Prostate gland (tissue), 2 donors: ENCODE measurements at regions not wholly inside any gene's neighbourhood (a gene's known extent, or its start where the extent isn't known, plus 50 kb on each side); places are given as distances from the start of the nearest gene placed in this dataset.

Experiments used
- DNase-seq: peaks from one replicate; pipeline ENCODE4 v3.0.0-alpha.2; 2019; ENCODE audit warnings: low spot score
- H3K27ac ChIP-seq, 2 donors: fragments of 200-600 bp; sonication (generic); 2 replicates each; pipeline ENCODE4 v1.5.1; 2017 to 2019
- H3K27me3 ChIP-seq: fragments of 200-600 bp; sonication (generic); replicated peaks from 2 replicates; pipeline ENCODE4 v1.5.1; 2019; ENCODE audit not compliant: insufficient read depth
- H3K36me3 ChIP-seq, 2 donors: fragments of 200-600 bp; sonication (generic); 1 replicate in 1 of 2; 2 replicates in 1 of 2; pipeline versions ENCODE4 v1.5.1 to v1.8.1; 2017 to 2019
- H3K4me1 ChIP-seq: fragments of 200-600 bp; sonication (generic); replicated peaks from 2 replicates; pipeline ENCODE4 v1.5.1; 2019
- H3K4me3 ChIP-seq, 2 donors: fragments of 200-600 bp; sonication (generic); 2 replicates each; pipeline ENCODE4 v1.5.1; 2017 to 2019
- H3K9me3 ChIP-seq: fragments of 200-600 bp; sonication (generic); 2 replicates; pipeline ENCODE4 v1.5.1; 2017
- POLR2A ChIP-seq: fragments of 450-650 bp; IDR thresholded peaks from one replicate; pipeline ENCODE4 v1.6.1; 2016; ENCODE audit warnings: antibody characterized with exemption, mild to moderate bottlenecking
- POLR2AphosphoS5 ChIP-seq: sonication (generic); formaldehyde crosslinking; IDR thresholded peaks from one replicate; pipeline ENCODE4 v1.6.1; 2017; ENCODE audit warnings: antibody characterized with exemption
- WGBS: methylation state at CpG from one replicate; pipeline ENCODE4 v1.1.5; 2018; 5-methylcytosine and 5-hydroxymethylcytosine counted together
- intact Hi-C: fragments of 100-400 bp; cut with DNase I; formaldehyde crosslinking; loops from one replicate; pipeline ENCODE4 v1.14.2; 2022
- TF ChIP-seq, protein P1 (sequence below), 4 experiments: fragments of 200-600 bp in 2 of 4; fragments of 450-650 bp in 2 of 4; sonication (generic) in 2 of 4; IDR thresholded peaks; 1 replicate in 3 of 4; 2 replicates in 1 of 4; pipeline ENCODE4 v1.5.1; 2016 to 2019; ENCODE audit warnings: antibody characterized with exemption in 4 of 4, mild to moderate bottlenecking in 2 of 4, moderate library complexity in 2 of 4

GRCh38 chr16:49918257-49918656 lies 62.3 kb upstream of the ZNF423 start:
- no peak for DNase-seq
- no peak overlapping the region for H3K4me3 ChIP-seq
- no peaks in the 10 kb centered on the region for H3K27me3 ChIP-seq
- H3K36me3 ChIP-seq: no peaks in the 10 kb centered on the region
- no peaks in the 10 kb centered on the region for H3K4me1 ChIP-seq
- no peaks in the 10 kb centered on the region for H3K9me3 ChIP-seq
- 92% methylated on average over 8 of the region's 8 CpGs for WGBS
- TF ChIP-seq POLR2A: no peak
- TF ChIP-seq, protein P1, sequence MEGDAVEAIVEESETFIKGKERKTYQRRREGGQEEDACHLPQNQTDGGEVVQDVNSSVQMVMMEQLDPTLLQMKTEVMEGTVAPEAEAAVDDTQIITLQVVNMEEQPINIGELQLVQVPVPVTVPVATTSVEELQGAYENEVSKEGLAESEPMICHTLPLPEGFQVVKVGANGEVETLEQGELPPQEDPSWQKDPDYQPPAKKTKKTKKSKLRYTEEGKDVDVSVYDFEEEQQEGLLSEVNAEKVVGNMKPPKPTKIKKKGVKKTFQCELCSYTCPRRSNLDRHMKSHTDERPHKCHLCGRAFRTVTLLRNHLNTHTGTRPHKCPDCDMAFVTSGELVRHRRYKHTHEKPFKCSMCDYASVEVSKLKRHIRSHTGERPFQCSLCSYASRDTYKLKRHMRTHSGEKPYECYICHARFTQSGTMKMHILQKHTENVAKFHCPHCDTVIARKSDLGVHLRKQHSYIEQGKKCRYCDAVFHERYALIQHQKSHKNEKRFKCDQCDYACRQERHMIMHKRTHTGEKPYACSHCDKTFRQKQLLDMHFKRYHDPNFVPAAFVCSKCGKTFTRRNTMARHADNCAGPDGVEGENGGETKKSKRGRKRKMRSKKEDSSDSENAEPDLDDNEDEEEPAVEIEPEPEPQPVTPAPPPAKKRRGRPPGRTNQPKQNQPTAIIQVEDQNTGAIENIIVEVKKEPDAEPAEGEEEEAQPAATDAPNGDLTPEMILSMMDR (IDR thresholded peaks at IDR 0.05): no peak
- no peak for TF ChIP-seq POLR2AphosphoS5
- no peak overlapping the region for H3K27ac ChIP-seq
- intact Hi-C loops: no loop called here

GRCh38 chr16:49919327-49919726 lies 63.4 kb upstream of the ZNF423 start:
- Histone ChIP-seq H3K4me3 (no peak overlapping the region), H3K9me3 (no peaks in the 10 kb centered on the region), H3K27me3 (no peaks in the 10 kb centered on the region), H3K36me3 (no peaks in the 10 kb centered on the region), H3K4me1 (no peaks in the 10 kb centered on the region), H3K27ac (no peak overlapping the region)
- no peak for TF ChIP-seq POLR2A
- no peak for TF ChIP-seq POLR2AphosphoS5
- TF ChIP-seq, protein P1 (IDR thresholded peaks at IDR 0.05): no peak
- intact Hi-C loops: no loop called here
- no peak for DNase-seq
- WGBS: 86% methylated on average over 3 of the region's 3 CpGs

DNA sequence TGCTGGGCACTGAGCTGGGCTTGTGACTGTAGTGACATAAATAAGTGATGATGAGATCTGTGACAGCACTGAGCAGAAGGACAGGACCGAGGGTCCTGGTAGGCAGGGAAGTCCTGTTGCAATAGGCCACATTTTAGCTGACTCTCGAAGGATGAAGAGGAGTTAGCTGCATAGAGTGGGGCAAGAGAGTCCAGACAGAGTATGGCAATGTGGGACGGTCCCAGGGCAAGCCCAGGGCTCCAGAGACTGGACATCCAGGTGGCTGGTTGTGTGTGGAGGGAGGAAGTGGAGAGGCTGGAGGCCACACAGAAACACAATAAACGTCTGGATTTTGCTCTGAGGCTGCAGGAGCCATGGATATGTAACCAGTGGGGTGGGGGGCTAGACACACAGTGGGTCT lies 64.5 kb upstream of the ZNF423 start:
- H3K27me3 ChIP-seq: no peaks in the 10 kb centered on the region
- H3K9me3 ChIP-seq: no peaks in the 10 kb centered on the region
- DNase-seq: no peak
- H3K36me3 ChIP-seq: no peaks in the 10 kb centered on the region
- 89% methylated on average over 4 of the region's 4 CpGs for WGBS
- no peaks in the 10 kb centered on the region for H3K4me1 ChIP-seq
- H3K4me3 ChIP-seq: no peak overlapping the region
- TF ChIP-seq POLR2A (no peak), POLR2AphosphoS5 (no peak)
- TF ChIP-seq, protein P1 (IDR thresholded peaks at IDR 0.05): no peak
- intact Hi-C loops: no loop called here
- no peak overlapping the region for H3K27ac ChIP-seq

GRCh38 chr16:49921106-49921505 lies 65.2 kb upstream of the ZNF423 start:
- Histone ChIP-seq H3K4me1 (no peaks in the 10 kb centered on the region), H3K27me3 (no peaks in the 10 kb centered on the region), H3K36me3 (no peaks in the 10 kb centered on the region), H3K27ac (no peak overlapping the region), H3K4me3 (no peak overlapping the region), H3K9me3 (no peaks in the 10 kb centered on the region)
- TF ChIP-seq, protein P1 (IDR thresholded peaks at IDR 0.05): no peak
- TF ChIP-seq POLR2AphosphoS5 (no peak), POLR2A (no peak)
- intact Hi-C loops: no loop called here
- 89% methylated on average over 8 of the region's 8 CpGs for WGBS
- no peak for DNase-seq

- DNase-seq: peak; percentile 48
- Histone ChIP-seq H3K4me3 (no peak overlapping the region), H3K4me1 (no peaks in the 10 kb centered on the region), H3K27ac (no peak overlapping the region), H3K27me3 (no peaks in the 10 kb centered on the region), H3K9me3 (no peaks in the 10 kb centered on the region), H3K36me3 (no peaks in the 10 kb centered on the region)
- 30% methylated on average over 6 of the region's 6 CpGs for WGBS
- TF ChIP-seq, protein P1 (IDR thresholded peaks at IDR 0.05): peak; percentile 13 to 57 (median 48)
- TF ChIP-seq POLR2A: no peak
- intact Hi-C loops: loop anchor here (2.0 kb wide), 1 partner anchor 515 kb away; no protein-coding TSS in a partner anchor
Measured at GRCh38 chr16:49921791-49922456, 66.0 kb upstream of the ZNF423 start.
